Colonic mucosa (tissue), 4 donors: ENCODE measurements at regions not wholly inside any gene's neighbourhood (a gene's known extent, or its start where the extent isn't known, plus 50 kb on each side); places are given as distances from the start of the nearest gene placed in this dataset.

Experiments
- DNase-seq: peaks from one replicate; pipeline ENCODE4 v3.0.0-alpha.2; 2020
- H3K27ac ChIP-seq: fragments of 200-600 bp; one replicate; pipeline ENCODE4 v1.8.0; 2021
- H3K27me3 ChIP-seq: fragments of 200-600 bp; one replicate; pipeline ENCODE4 v1.8.0; 2021
- H3K36me3 ChIP-seq: fragments of 200-600 bp; one replicate; pipeline ENCODE4 v1.8.0; 2021
- H3K4me1 ChIP-seq: fragments of 200-600 bp; one replicate; pipeline ENCODE4 v1.8.0; 2021; ENCODE audit warnings: mild to moderate bottlenecking
- H3K4me3 ChIP-seq: fragments of 200-600 bp; one replicate; pipeline ENCODE4 v1.8.0; 2021
- H3K9ac ChIP-seq, 2 donors: one replicate each; pipeline ENCODE4 v1.7.0; 2013; ENCODE audit warnings: control low read depth in 2 of 2, low read depth in 2 of 2, low read length in 2 of 2
- H3K9me3 ChIP-seq: fragments of 200-600 bp; one replicate; pipeline ENCODE4 v1.8.0; 2021
- intact Hi-C: fragments of 100-400 bp; cut with DNase I; formaldehyde crosslinking; loops from one replicate; pipeline ENCODE4 v1.14.1; 2022
- TF ChIP-seq, protein P1 (sequence below): fragments of 200-600 bp; IDR thresholded peaks from one replicate; pipeline ENCODE4 v1.8.0; 2022; ENCODE audit warnings: antibody characterized with exemption, mild to moderate bottlenecking
- donor health status: healthy.
- donor health status: DM: no; HTN: no; CAD: no.
- donor health status: DM: no; HTN: no; CAD: no.

DNA sequence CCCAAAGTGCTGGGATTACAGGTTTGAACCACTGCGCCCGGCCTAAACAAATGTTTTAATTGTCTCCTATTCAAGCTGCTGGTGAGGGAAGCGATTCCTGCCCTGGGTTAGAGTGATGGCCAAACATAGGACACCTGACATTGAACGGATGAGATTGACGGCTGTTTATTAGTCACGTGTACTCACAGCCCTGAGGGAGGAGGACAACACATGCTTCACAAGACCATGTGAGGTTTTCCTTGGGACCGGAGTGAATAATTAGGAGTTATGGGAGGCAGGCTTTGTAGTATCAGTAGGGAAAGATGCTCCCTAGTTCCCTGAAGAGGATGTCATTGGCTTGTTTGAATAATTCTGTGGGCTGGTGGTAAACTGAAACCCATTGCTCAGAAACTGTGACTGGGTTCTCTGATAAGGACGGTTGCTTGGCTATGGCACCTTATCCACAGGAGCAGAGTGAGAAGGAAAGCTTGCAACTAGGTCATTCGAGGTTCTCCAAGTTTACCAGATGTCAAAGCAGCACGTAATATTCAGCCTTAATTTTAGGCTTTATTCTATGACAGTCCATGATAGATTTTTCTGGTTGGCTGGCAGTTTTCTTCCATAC, 245.8 kb downstream of the PLA2G4A start:
- Histone ChIP-seq H3K9ac (no peak overlapping the region), H3K4me1 (no peaks in the 10 kb centered on the region), H3K27me3 (no peaks in the 10 kb centered on the region), H3K9me3 (no peaks in the 10 kb centered on the region), H3K4me3 (no peak overlapping the region), H3K36me3 (no peaks in the 10 kb centered on the region), H3K27ac (no peak overlapping the region)
- TF ChIP-seq, protein P1, sequence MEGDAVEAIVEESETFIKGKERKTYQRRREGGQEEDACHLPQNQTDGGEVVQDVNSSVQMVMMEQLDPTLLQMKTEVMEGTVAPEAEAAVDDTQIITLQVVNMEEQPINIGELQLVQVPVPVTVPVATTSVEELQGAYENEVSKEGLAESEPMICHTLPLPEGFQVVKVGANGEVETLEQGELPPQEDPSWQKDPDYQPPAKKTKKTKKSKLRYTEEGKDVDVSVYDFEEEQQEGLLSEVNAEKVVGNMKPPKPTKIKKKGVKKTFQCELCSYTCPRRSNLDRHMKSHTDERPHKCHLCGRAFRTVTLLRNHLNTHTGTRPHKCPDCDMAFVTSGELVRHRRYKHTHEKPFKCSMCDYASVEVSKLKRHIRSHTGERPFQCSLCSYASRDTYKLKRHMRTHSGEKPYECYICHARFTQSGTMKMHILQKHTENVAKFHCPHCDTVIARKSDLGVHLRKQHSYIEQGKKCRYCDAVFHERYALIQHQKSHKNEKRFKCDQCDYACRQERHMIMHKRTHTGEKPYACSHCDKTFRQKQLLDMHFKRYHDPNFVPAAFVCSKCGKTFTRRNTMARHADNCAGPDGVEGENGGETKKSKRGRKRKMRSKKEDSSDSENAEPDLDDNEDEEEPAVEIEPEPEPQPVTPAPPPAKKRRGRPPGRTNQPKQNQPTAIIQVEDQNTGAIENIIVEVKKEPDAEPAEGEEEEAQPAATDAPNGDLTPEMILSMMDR, result no peak
- intact Hi-C loops, result no loop called here
- no peak for DNase-seq

DNA sequence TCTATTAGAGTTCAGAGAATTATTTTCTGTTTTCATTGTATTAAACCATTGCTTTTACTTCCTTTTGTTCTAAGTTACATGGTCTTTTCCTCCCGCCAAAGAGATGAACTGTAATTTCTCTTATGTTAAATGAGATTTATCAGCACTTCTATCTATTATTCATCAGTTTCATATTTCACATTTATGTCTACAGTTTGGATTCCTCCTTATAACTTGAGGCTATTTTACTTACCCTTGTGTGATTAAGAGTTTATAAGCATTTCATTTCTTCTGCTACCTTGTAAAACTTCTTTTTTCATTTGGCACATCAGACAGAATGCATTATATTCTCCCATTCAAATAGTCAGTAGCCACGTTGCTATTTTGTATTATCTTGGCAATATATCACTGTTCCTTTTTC, 248.2 kb downstream of the PLA2G4A start:
- H3K27ac ChIP-seq, result no peak overlapping the region
- H3K27me3 ChIP-seq, result no peaks in the 10 kb centered on the region
- no peak overlapping the region for H3K9ac ChIP-seq
- H3K4me1 ChIP-seq, result no peaks in the 10 kb centered on the region
- DNase-seq, result no peak
- TF ChIP-seq, protein P1, result no peak
- intact Hi-C loops, result no loop called here
- H3K9me3 ChIP-seq, result no peaks in the 10 kb centered on the region
- no peaks in the 10 kb centered on the region for H3K36me3 ChIP-seq
- H3K4me3 ChIP-seq, result no peak overlapping the region

DNA sequence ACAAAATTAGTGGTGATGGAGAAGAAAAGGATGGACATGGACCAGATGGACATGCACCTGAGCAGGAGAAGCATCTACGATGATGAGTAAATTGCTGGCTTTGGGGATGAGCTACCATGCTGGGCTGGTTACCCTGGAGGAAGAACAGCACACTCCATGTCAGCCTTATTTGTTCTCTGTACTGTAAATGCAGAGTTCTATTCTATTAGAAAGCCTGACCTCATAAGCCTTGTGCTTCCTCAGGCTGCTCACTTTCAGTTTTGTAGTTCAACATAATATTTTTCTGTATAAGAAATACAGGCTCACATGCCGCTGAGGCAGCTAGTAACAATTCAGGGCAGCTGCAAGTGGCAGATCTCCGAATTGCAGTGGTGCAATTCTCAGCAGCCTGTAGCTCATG, 249.6 kb downstream of the PLA2G4A start:
- TF ChIP-seq, protein P1, result no peak
- H3K9me3 ChIP-seq, result no peaks in the 10 kb centered on the region
- H3K4me1 ChIP-seq, result no peaks in the 10 kb centered on the region
- no peak overlapping the region for H3K27ac ChIP-seq
- intact Hi-C loops, result no loop called here
- no peak overlapping the region for H3K9ac ChIP-seq
- H3K27me3 ChIP-seq, result no peaks in the 10 kb centered on the region
- H3K36me3 ChIP-seq, result no peaks in the 10 kb centered on the region
- no peak for DNase-seq
- no peak overlapping the region for H3K4me3 ChIP-seq

DNA sequence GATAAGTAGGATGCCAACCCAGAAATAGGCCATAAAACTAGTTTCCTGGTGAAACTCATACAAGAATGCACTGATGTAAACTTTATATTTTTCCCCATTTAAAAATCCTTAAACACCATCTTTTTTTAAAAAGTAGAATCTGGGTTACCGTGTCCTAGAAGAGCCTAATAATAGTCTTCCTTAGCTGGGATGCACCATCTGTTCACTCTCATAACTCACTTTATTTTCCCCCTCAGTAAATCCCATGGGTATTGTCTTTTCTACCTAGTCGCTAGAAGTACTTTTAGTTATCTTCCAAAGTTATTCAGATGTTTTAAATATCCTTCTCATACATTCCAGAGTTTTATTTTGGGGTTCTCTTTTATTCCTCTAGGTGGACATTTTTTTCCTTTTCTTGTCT, 250.2 kb downstream of the PLA2G4A start:
- Histone ChIP-seq H3K4me1 (no peaks in the 10 kb centered on the region), H3K27ac (no peak overlapping the region), H3K9me3 (no peaks in the 10 kb centered on the region), H3K9ac (no peak overlapping the region), H3K27me3 (no peaks in the 10 kb centered on the region), H3K36me3 (no peaks in the 10 kb centered on the region), H3K4me3 (no peak overlapping the region)
- no peak for DNase-seq
- intact Hi-C loops, result no loop called here
- TF ChIP-seq, protein P1, result no peak

DNA sequence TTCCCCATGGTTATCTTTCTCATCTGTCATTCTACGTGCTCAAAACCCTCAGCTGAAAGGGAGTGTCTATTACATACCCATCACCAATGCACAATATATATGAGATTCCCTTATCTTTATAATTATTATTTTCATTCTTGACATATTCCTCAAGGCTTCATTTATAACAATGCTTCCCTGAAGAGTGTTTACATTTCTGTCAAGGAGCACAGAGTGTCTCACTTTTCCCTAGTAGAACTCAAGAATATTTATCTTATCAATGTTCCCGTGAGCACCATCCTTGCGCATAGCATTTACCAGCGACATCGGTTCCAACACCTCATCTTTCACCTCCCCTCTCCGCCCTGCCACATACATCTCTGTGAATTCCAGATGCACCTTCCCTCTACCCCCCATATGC, 250.6 kb downstream of the PLA2G4A start:
- DNase-seq, result no peak
- H3K4me3 ChIP-seq, result no peak overlapping the region
- no peak overlapping the region for H3K27ac ChIP-seq
- intact Hi-C loops, result no loop called here
- H3K9me3 ChIP-seq, result no peaks in the 10 kb centered on the region
- no peak overlapping the region for H3K9ac ChIP-seq
- H3K4me1 ChIP-seq, result no peaks in the 10 kb centered on the region
- no peaks in the 10 kb centered on the region for H3K36me3 ChIP-seq
- no peaks in the 10 kb centered on the region for H3K27me3 ChIP-seq
- TF ChIP-seq, protein P1, result no peak
